Bronchial epithelial cell (primary cell): ENCODE measurements at regions not wholly inside any gene's neighbourhood (a gene's known extent, or its start where the extent isn't known, plus 50 kb on each side); places are given as distances from the start of the nearest gene placed in this dataset.

Source experiments
- DNase-seq: peaks from one replicate; pipeline ENCODE4 v3.0.0-alpha.2; 2010; ENCODE audit warnings: low read depth
- FAIRE-seq: peaks from 2 replicates; lab custom pipeline; 2011; peaks lifted over from hg19 to GRCh38; lab: Jason Lieb, UNC
- H3K27me3 ChIP-seq: 2 replicates; pipeline ENCODE4 v1.5.1; 2011; ENCODE audit warnings: low read length; ENCODE audit not compliant: control insufficient read depth, insufficient read depth
- H3K36me3 ChIP-seq: 2 replicates; pipeline ENCODE4 v1.5.1; 2011; ENCODE audit warnings: low read length; ENCODE audit not compliant: control insufficient read depth, insufficient read depth
- H3K4me3 ChIP-seq: 2 replicates; pipeline ENCODE4 v1.5.1; 2011; ENCODE audit warnings: mild to moderate bottlenecking, low read depth, low read length, control low read depth
- CTCF ChIP-seq: IDR thresholded peaks from 2 replicates; pipeline ENCODE4 v1.5.1; 2011; ENCODE audit warnings: mild to moderate bottlenecking, moderate library complexity, low read length, control low read depth, inconsistent platforms; ENCODE audit not compliant: insufficient read depth, severe bottlenecking

GRCh38 chr15:70442616-70443321, 320.6 kb downstream of the UACA start:
- no peaks in the 10 kb centered on the region for H3K36me3 ChIP-seq
- FAIRE-seq (no peak), DNase-seq (no peak)
- peaks cover 25% of the 10 kb centered on the region for H3K27me3 ChIP-seq
- no peak overlapping the region for H3K4me3 ChIP-seq
- no peak for TF ChIP-seq CTCF

- FAIRE-seq, result no peak
- TF ChIP-seq CTCF, result no peak
- no peak overlapping the region for H3K4me3 ChIP-seq
These were observed 321.1 kb downstream of the UACA start for GRCh38 chr15:70442211-70442610.

GRCh38 chr15:70440416-70441138, 322.8 kb downstream of the UACA start:
- Histone ChIP-seq H3K4me3 (no peak overlapping the region), H3K36me3 (no peaks in the 10 kb centered on the region), H3K27me3 (peaks cover 16% of the 10 kb centered on the region)
- TF ChIP-seq CTCF, result no peak
- FAIRE-seq, result no peak
- DNase-seq, result no peak

More at GRCh38 chr15:70442211-70442610, 321.1 kb downstream of the UACA start:
- Histone ChIP-seq H3K36me3 (no peaks in the 10 kb centered on the region), H3K27me3 (peaks cover 22% of the 10 kb centered on the region)
- DNase-seq, result no peak

- no peak for DNase-seq
- TF ChIP-seq CTCF, result no peak
- Histone ChIP-seq H3K4me3 (no peak overlapping the region), H3K36me3 (no peaks in the 10 kb centered on the region), H3K27me3 (peaks cover 16% of the 10 kb centered on the region)
- no peak for FAIRE-seq
These were observed 323.5 kb downstream of the UACA start for GRCh38 chr15:70439880-70440279.

GRCh38 chr15:70439304-70439877, 324.0 kb downstream of the UACA start:
- FAIRE-seq, result no peak
- no peak overlapping the region for H3K4me3 ChIP-seq
- peaks cover 14% of the 10 kb centered on the region for H3K27me3 ChIP-seq

More at GRCh38 chr15:70439304-70439877, 324.0 kb downstream of the UACA start:
- no peaks in the 10 kb centered on the region for H3K36me3 ChIP-seq
- DNase-seq, result no peak
- no peak for TF ChIP-seq CTCF
